ENCODE measurements at regions not wholly inside any gene's neighbourhood (a gene's known extent, or its start where the extent isn't known, plus 50 kb on each side); places are given as distances from the start of the nearest gene placed in this dataset.

GRCh38 chr7:81632418-81632817 lies 137.4 kb downstream of the HGF start:
- Histone ChIP-seq H3K9me3 (no peaks in the 10 kb centered on the region), H3K27ac (no peak overlapping the region), H3K4me3 (no peak overlapping the region), H3K27me3 (no peaks in the 10 kb centered on the region), H3K4me1 (ENCODE audit: insufficient read depth) (no peaks in the 10 kb centered on the region), H3K36me3 (no peaks in the 10 kb centered on the region)
- WGBS, 3 donors, result 93 to 98% (median 97%) methylated on average over 1 of the region's 1 CpG
- TF ChIP-seq POLR2A (IDR thresholded peaks at IDR 0.05), result no peak
- no peak for TF ChIP-seq EP300 (IDR thresholded peaks at IDR 0.05)
- TF ChIP-seq CTCF (IDR thresholded peaks at IDR 0.05), result no peak
- intact Hi-C loops (cut with DNase I), result no loop called here
- DNase-seq, result no peak

GRCh38 chr7:81630600-81630999 lies 139.2 kb downstream of the HGF start:
- H3K36me3 ChIP-seq, result no peaks in the 10 kb centered on the region
- no peaks in the 10 kb centered on the region for H3K9me3 ChIP-seq
- 93 to 98% (median 95%) methylated on average over 1 of the region's 1 CpG for WGBS, 3 donors
- intact Hi-C loops (cut with DNase I), result no loop called here
- TF ChIP-seq CTCF (IDR thresholded peaks at IDR 0.05) (no peak), POLR2A (IDR thresholded peaks at IDR 0.05) (no peak), EP300 (IDR thresholded peaks at IDR 0.05) (no peak)
- no peak overlapping the region for H3K27ac ChIP-seq
- no peak for DNase-seq
- no peaks in the 10 kb centered on the region for H3K4me1 ChIP-seq (ENCODE audit: insufficient read depth)
- no peaks in the 10 kb centered on the region for H3K27me3 ChIP-seq
- no peak overlapping the region for H3K4me3 ChIP-seq

- H3K27me3 ChIP-seq, result no peaks in the 10 kb centered on the region
- intact Hi-C loops (cut with DNase I), result no loop called here
- H3K4me1 ChIP-seq (ENCODE audit: insufficient read depth), result no peaks in the 10 kb centered on the region
- TF ChIP-seq CTCF (IDR thresholded peaks at IDR 0.05) (no peak), POLR2A (IDR thresholded peaks at IDR 0.05) (no peak), EP300 (IDR thresholded peaks at IDR 0.05) (no peak)
- no peaks in the 10 kb centered on the region for H3K9me3 ChIP-seq
- no peaks in the 10 kb centered on the region for H3K36me3 ChIP-seq
- no peak for DNase-seq
- H3K27ac ChIP-seq, result no peak overlapping the region
- WGBS, 3 donors, result 94 to 98% (median 97%) methylated on average over 2 of the region's 2 CpGs
- no peak overlapping the region for H3K4me3 ChIP-seq
These were observed 140.1 kb downstream of the HGF start for GRCh38 chr7:81629702-81630101.

- H3K27me3 ChIP-seq, result no peaks in the 10 kb centered on the region
- H3K4me1 ChIP-seq (ENCODE audit: insufficient read depth), result no peaks in the 10 kb centered on the region
- intact Hi-C loops (cut with DNase I), result no loop called here
- no peak overlapping the region for H3K27ac ChIP-seq
- DNase-seq, result no peak
- no peak overlapping the region for H3K4me3 ChIP-seq
- TF ChIP-seq POLR2A (IDR thresholded peaks at IDR 0.05), result no peak
- H3K36me3 ChIP-seq, result no peaks in the 10 kb centered on the region
- H3K9me3 ChIP-seq, result no peaks in the 10 kb centered on the region
These were observed 140.9 kb downstream of the HGF start for GRCh38 chr7:81628951-81629350.

- no peaks in the 10 kb centered on the region for H3K27me3 ChIP-seq
- 90 to 93% (median 92%) methylated on average over 6 of the region's 6 CpGs for WGBS, 3 donors
- H3K36me3 ChIP-seq, result no peaks in the 10 kb centered on the region
- H3K9me3 ChIP-seq, result no peaks in the 10 kb centered on the region
- no peak for DNase-seq
- no peak overlapping the region for H3K27ac ChIP-seq
- H3K4me1 ChIP-seq (ENCODE audit: insufficient read depth), result no peaks in the 10 kb centered on the region
- intact Hi-C loops (cut with DNase I), result no loop called here
- no peak overlapping the region for H3K4me3 ChIP-seq
- TF ChIP-seq CTCF (IDR thresholded peaks at IDR 0.05) (no peak), EP300 (IDR thresholded peaks at IDR 0.05) (no peak), POLR2A (IDR thresholded peaks at IDR 0.05) (no peak)
These were observed 142.1 kb downstream of the HGF start for GRCh38 chr7:81627536-81628287.

All from ovary (tissue), 7 donors.